Gastroesophageal sphincter (tissue), 4 donors: ENCODE measurements at regions not wholly inside any gene's neighbourhood (a gene's known extent, or its start where the extent isn't known, plus 50 kb on each side); places are given as distances from the start of the nearest gene placed in this dataset.

Experiments used
- ATAC-seq: fragments of 150-250 bp; one replicate; pipeline ENCODE4 v1.9.1; 2016; ENCODE audit warnings: mild to moderate bottlenecking, moderate library complexity
- H3K27ac ChIP-seq, 4 donors: fragments of 200-600 bp; sonication (generic) in 3 of 4; 1 replicate in 3 of 4; 2 replicates in 1 of 4; pipeline ENCODE4 v1.5.1; 2016 to 2019
- H3K27me3 ChIP-seq: fragments of 200-600 bp; sonication (generic); one replicate; pipeline ENCODE4 v1.5.1; 2019
- H3K36me3 ChIP-seq, 2 donors: fragments of 200-600 bp; sonication (generic); one replicate each; pipeline ENCODE4 v1.5.1; 2019; ENCODE audit warnings: control low read depth in 1 of 2
- H3K4me1 ChIP-seq, 3 donors: fragments of 200-600 bp; sonication (generic); 1 replicate in 2 of 3; 2 replicates in 1 of 3; pipeline ENCODE4 v1.5.1; 2016 to 2019; ENCODE audit warnings: control low read depth in 2 of 3
- H3K4me3 ChIP-seq, 2 donors: fragments of 200-600 bp; sonication (generic); one replicate each; pipeline ENCODE4 v1.5.1; 2019; ENCODE audit warnings: mild to moderate bottlenecking in 1 of 2, moderate library complexity in 1 of 2
- H3K9me3 ChIP-seq, 3 donors: fragments of 200-600 bp; sonication (generic); one replicate each; pipeline ENCODE4 v1.5.1; 2017 to 2019; ENCODE audit warnings: control low read depth in 2 of 3
- CTCF ChIP-seq, 4 experiments: fragments of 200-600 bp in 2 of 4; fragments of 450-650 bp in 2 of 4; sonication (generic) in 1 of 4; IDR thresholded peaks; one replicate each; pipeline ENCODE4 v1.5.1; 2017 to 2019; ENCODE audit warnings: antibody characterized with exemption in 4 of 4, mild to moderate bottlenecking in 2 of 4, moderate library complexity in 2 of 4
- EP300 ChIP-seq: sonication (generic); formaldehyde crosslinking; IDR thresholded peaks from one replicate; pipeline ENCODE4 v1.6.1; 2017; ENCODE audit warnings: antibody characterized with exemption, mild to moderate bottlenecking
- POLR2A ChIP-seq, 2 donors: fragments of 450-650 bp; IDR thresholded peaks; one replicate each; pipeline ENCODE4 v1.6.1; 2017; ENCODE audit warnings: antibody characterized with exemption in 2 of 2, mild to moderate bottlenecking in 2 of 2, moderate library complexity in 1 of 2
- POLR2AphosphoS5 ChIP-seq: sonication (generic); formaldehyde crosslinking; IDR thresholded peaks from one replicate; pipeline ENCODE4 v1.6.1; 2017; ENCODE audit warnings: antibody characterized with exemption
- WGBS, 2 donors: methylation state at CpG; one replicate each; pipeline ENCODE4 v1.1.5; 2018; ENCODE audit warnings: low coverage in 1 of 2; 5-methylcytosine and 5-hydroxymethylcytosine counted together

DNA sequence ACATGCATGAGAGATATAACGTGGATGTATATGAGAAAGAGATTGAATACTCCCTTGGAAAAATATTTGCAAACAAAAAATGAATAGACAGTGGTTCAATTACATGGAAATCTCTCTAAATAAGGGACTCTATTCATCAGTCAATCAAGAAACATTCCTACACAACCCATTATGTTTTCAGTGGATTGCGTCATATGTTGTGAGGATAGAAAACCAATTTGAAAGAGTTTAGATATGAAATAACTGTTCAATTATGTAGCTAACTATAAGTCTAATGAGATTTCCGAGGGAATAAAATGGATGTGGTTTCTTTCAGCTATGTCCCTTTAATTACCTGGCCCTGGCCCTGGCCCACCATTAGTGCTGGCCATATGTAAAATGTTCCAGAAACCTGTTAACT, 86.7 kb upstream of the TMCO5A start:
- WGBS, 2 donors = 64 to 87% methylated on average over 2 to 3 of the region's 3 CpGs
- no peak for TF ChIP-seq POLR2A (IDR thresholded peaks at IDR 0.05)
- no peak for TF ChIP-seq EP300
- no peak for TF ChIP-seq POLR2AphosphoS5
- TF ChIP-seq CTCF (IDR thresholded peaks at IDR 0.05) = no peak
- Histone ChIP-seq H3K9me3 (no peaks in the 10 kb centered on the region), H3K27ac (no peak overlapping the region), H3K27me3 (no peaks in the 10 kb centered on the region), H3K36me3 (no peaks in the 10 kb centered on the region), H3K4me1 (no peaks in the 10 kb centered on the region), H3K4me3 (no peak overlapping the region)
- no peak for ATAC-seq

GRCh38 chr15:37856109-37856508, 78.3 kb upstream of the TMCO5A start:
- no peaks in the 10 kb centered on the region for H3K36me3 ChIP-seq
- WGBS, 2 donors = 71 to 72% methylated on average over 5 of the region's 5 CpGs
- no peaks in the 10 kb centered on the region for H3K9me3 ChIP-seq
- H3K4me1 ChIP-seq = no peaks in the 10 kb centered on the region
- TF ChIP-seq CTCF (IDR thresholded peaks at IDR 0.05) = no peak
- TF ChIP-seq EP300 = no peak
- ATAC-seq = no peak
- H3K4me3 ChIP-seq = no peak overlapping the region
- no peaks in the 10 kb centered on the region for H3K27me3 ChIP-seq
- no peak overlapping the region for H3K27ac ChIP-seq

- Histone ChIP-seq H3K27ac (no peak overlapping the region), H3K9me3 (no peaks in the 10 kb centered on the region), H3K27me3 (no peaks in the 10 kb centered on the region), H3K36me3 (no peaks in the 10 kb centered on the region), H3K4me1 (no peaks in the 10 kb centered on the region), H3K4me3 (no peak overlapping the region)
- TF ChIP-seq POLR2A (IDR thresholded peaks at IDR 0.05) (no peak), EP300 (no peak), CTCF (IDR thresholded peaks at IDR 0.05) (no peak), POLR2AphosphoS5 (no peak)
- ATAC-seq = no peak
- WGBS, 2 donors = 67 to 93% methylated on average over 2 of the region's 2 CpGs
Measured at GRCh38 chr15:37860896-37861295, 73.5 kb upstream of the TMCO5A start.

GRCh38 chr15:37865687-37866086, 68.8 kb upstream of the TMCO5A start:
- Histone ChIP-seq H3K4me1 (no peaks in the 10 kb centered on the region), H3K4me3 (no peak overlapping the region), H3K9me3 (no peaks in the 10 kb centered on the region), H3K36me3 (no peaks in the 10 kb centered on the region), H3K27ac (no peak overlapping the region), H3K27me3 (no peaks in the 10 kb centered on the region)
- 85 to 92% methylated on average over 1 of the region's 1 CpG for WGBS, 2 donors
- TF ChIP-seq EP300 = no peak
- TF ChIP-seq CTCF (IDR thresholded peaks at IDR 0.05) = no peak
- no peak for TF ChIP-seq POLR2A (IDR thresholded peaks at IDR 0.05)
- TF ChIP-seq POLR2AphosphoS5 = no peak
- no peak for ATAC-seq

- Histone ChIP-seq H3K27me3 (no peaks in the 10 kb centered on the region), H3K36me3 (no peaks in the 10 kb centered on the region), H3K4me3 (no peak overlapping the region), H3K27ac (no peak overlapping the region), H3K9me3 (no peaks in the 10 kb centered on the region), H3K4me1 (no peaks in the 10 kb centered on the region)
- ATAC-seq = no peak
- no peak for TF ChIP-seq POLR2AphosphoS5
- TF ChIP-seq CTCF (IDR thresholded peaks at IDR 0.05) = no peak
- TF ChIP-seq POLR2A (IDR thresholded peaks at IDR 0.05) = no peak
- TF ChIP-seq EP300 = no peak
Measured at GRCh38 chr15:37870711-37871110, 63.7 kb upstream of the TMCO5A start.
